ENCODE measurements at regions not wholly inside any gene's neighbourhood (a gene's known extent, or its start where the extent isn't known, plus 50 kb on each side); places are given as distances from the start of the nearest gene placed in this dataset.

DNA sequence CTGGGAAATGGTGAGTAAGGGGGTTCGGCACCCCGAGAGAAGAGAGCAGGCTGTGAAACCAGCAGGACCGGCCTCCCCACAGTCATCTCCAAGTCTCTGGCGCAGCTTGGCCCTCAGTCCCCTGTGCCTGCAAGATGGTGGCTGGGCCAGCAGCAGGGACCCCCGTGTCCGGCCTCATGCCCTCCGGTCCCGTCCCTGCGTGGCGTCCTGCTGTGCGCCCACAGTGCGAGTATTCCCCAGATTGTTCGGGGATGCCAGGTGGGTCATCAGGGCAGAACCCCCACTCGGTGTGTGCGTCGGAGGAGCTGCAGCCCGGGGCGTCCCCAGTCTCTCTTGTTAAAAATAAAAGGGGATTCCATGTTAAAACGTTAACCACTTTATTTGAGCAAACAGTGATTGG, 216.9 kb upstream of the ALG10B start:
- Histone ChIP-seq H4K20me1 (ENCODE audit: insufficient read depth, low read length) (no peaks in the 10 kb centered on the region), H2AFZ (ENCODE audit: low read length) (no peak overlapping the region), H3K4me1 (ENCODE audit: insufficient read depth, low read length, poor library complexity, severe bottlenecking) (no peaks in the 10 kb centered on the region), H3K9me2 (ENCODE audit: insufficient read depth, low read length) (no peaks in the 10 kb centered on the region), H3K4me2 (ENCODE audit: low read length) (no peak overlapping the region), H3K9me3 (ENCODE audit: low read length) (no peaks in the 10 kb centered on the region), H3K4me3 (ENCODE audit: low read depth, low read length, poor library complexity, severe bottlenecking) (no peak overlapping the region), H3K36me3 (ENCODE audit: insufficient read depth, low read length) (no peaks in the 10 kb centered on the region), H3K79me2 (ENCODE audit: insufficient read depth, low read depth, low read length) (no peaks in the 10 kb centered on the region), H3K27ac (ENCODE audit: low read depth, low read length, poor library complexity, severe bottlenecking) (no peak overlapping the region)
- intact Hi-C loops (cut with micrococcal nuclease; ENCODE audit: unreplicated experiment), result no loop called here
- TF ChIP-seq, protein P1, sequence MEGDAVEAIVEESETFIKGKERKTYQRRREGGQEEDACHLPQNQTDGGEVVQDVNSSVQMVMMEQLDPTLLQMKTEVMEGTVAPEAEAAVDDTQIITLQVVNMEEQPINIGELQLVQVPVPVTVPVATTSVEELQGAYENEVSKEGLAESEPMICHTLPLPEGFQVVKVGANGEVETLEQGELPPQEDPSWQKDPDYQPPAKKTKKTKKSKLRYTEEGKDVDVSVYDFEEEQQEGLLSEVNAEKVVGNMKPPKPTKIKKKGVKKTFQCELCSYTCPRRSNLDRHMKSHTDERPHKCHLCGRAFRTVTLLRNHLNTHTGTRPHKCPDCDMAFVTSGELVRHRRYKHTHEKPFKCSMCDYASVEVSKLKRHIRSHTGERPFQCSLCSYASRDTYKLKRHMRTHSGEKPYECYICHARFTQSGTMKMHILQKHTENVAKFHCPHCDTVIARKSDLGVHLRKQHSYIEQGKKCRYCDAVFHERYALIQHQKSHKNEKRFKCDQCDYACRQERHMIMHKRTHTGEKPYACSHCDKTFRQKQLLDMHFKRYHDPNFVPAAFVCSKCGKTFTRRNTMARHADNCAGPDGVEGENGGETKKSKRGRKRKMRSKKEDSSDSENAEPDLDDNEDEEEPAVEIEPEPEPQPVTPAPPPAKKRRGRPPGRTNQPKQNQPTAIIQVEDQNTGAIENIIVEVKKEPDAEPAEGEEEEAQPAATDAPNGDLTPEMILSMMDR (conservative IDR thresholded peaks at IDR 0.05; ENCODE audit: low read length), result no peak
- no peak for TF ChIP-seq EZH2phosphoT487 (IDR thresholded peaks at IDR 0.05; ENCODE audit: borderline replicate concordance, low read depth, low read length)
- POLR2A ChIA-PET, result no interaction called here
- no peak for DNase-seq (ENCODE audit: low spot score)
- BruUV-seq (replicated peaks), result no TSS peak
- CTCF ChIA-PET (ENCODE audit: unreplicated experiment), result no interaction called here

DNA sequence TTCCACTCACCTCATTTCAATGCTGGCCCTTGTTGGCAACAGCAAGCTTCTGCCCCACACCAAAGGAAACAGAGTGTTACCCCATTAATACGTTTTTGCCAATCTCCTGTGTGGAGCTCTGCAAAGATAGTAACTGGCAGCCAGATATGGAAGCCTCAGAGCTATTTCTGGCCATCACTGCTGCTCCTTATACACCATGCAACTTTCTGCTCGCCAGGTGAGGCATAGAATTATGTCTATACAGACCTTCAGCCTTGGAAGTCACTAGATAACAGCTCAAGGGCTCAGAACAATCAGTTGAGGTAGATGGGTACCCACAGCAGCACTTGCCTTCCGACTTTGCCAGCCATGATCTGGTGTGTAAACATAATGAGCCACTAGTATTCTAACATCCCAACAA, 214.8 kb upstream of the ALG10B start:
- Histone ChIP-seq H3K4me1 (ENCODE audit: insufficient read depth, low read length, poor library complexity, severe bottlenecking) (no peaks in the 10 kb centered on the region), H3K79me2 (ENCODE audit: insufficient read depth, low read depth, low read length) (no peaks in the 10 kb centered on the region), H3K4me2 (ENCODE audit: low read length) (no peak overlapping the region), H3K36me3 (ENCODE audit: insufficient read depth, low read length) (no peaks in the 10 kb centered on the region), H3K27ac (ENCODE audit: low read depth, low read length, poor library complexity, severe bottlenecking) (no peak overlapping the region), H3K9me3 (ENCODE audit: low read length) (no peaks in the 10 kb centered on the region), H4K20me1 (ENCODE audit: insufficient read depth, low read length) (no peaks in the 10 kb centered on the region), H2AFZ (ENCODE audit: low read length) (no peak overlapping the region), H3K4me3 (ENCODE audit: low read depth, low read length, poor library complexity, severe bottlenecking) (no peak overlapping the region), H3K9me2 (ENCODE audit: insufficient read depth, low read length) (no peaks in the 10 kb centered on the region)
- ChIA-PET CTCF (ENCODE audit: unreplicated experiment) (no interaction called here), POLR2A (no interaction called here)
- no peak for DNase-seq (ENCODE audit: low spot score)
- TF ChIP-seq, protein P1 (conservative IDR thresholded peaks at IDR 0.05; ENCODE audit: low read length), result no peak
- no peak for TF ChIP-seq EZH2phosphoT487 (IDR thresholded peaks at IDR 0.05; ENCODE audit: borderline replicate concordance, low read depth, low read length)
- intact Hi-C loops (cut with micrococcal nuclease; ENCODE audit: unreplicated experiment), result no loop called here
- BruUV-seq (replicated peaks), result no TSS peak

DNA sequence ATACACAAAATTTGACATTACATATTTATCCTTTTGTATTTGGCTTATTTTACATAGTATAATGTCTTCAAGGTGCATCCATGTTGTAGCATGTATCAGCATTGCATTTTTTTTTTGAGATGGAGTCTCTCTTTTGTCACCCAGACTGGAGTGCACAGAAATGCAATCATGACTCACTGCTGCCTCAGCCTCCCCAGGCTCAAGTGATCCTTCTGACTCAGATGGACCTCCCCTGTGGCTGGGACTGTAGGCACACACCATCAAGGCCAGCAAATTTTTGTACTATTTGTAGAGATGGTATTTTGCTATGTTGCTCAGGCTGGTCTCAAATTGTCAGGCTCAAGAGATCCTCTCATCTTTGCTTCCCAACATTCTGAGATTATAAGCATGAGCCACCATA, 214.4 kb upstream of the ALG10B start:
- BruUV-seq (replicated peaks), result no TSS peak
- DNase-seq (ENCODE audit: low spot score), result no peak
- H3K9me3 ChIP-seq (ENCODE audit: low read length), result no peaks in the 10 kb centered on the region
- no peaks in the 10 kb centered on the region for H3K36me3 ChIP-seq (ENCODE audit: insufficient read depth, low read length)
- H3K4me1 ChIP-seq (ENCODE audit: insufficient read depth, low read length, poor library complexity, severe bottlenecking), result no peaks in the 10 kb centered on the region
- no peak overlapping the region for H3K27ac ChIP-seq (ENCODE audit: low read depth, low read length, poor library complexity, severe bottlenecking)
- no peaks in the 10 kb centered on the region for H3K9me2 ChIP-seq (ENCODE audit: insufficient read depth, low read length)
- H3K4me2 ChIP-seq (ENCODE audit: low read length), result no peak overlapping the region
- H3K79me2 ChIP-seq (ENCODE audit: insufficient read depth, low read depth, low read length), result no peaks in the 10 kb centered on the region
- no peaks in the 10 kb centered on the region for H4K20me1 ChIP-seq (ENCODE audit: insufficient read depth, low read length)
- intact Hi-C loops (cut with micrococcal nuclease; ENCODE audit: unreplicated experiment), result no loop called here
- TF ChIP-seq EZH2phosphoT487 (IDR thresholded peaks at IDR 0.05; ENCODE audit: borderline replicate concordance, low read depth, low read length), result no peak
- TF ChIP-seq, protein P1 (conservative IDR thresholded peaks at IDR 0.05; ENCODE audit: low read length), result no peak
- ChIA-PET CTCF (ENCODE audit: unreplicated experiment) (no interaction called here), POLR2A (no interaction called here)
- no peak overlapping the region for H3K4me3 ChIP-seq (ENCODE audit: low read depth, low read length, poor library complexity, severe bottlenecking)
- H2AFZ ChIP-seq (ENCODE audit: low read length), result no peak overlapping the region
